ENCODE measurements at regions not wholly inside any gene's neighbourhood (a gene's known extent, or its start where the extent isn't known, plus 50 kb on each side); places are given as distances from the start of the nearest gene placed in this dataset.
"Not testable (repeated sequence)": the region's sequence is repeated elsewhere in the genome, so short reads cannot be mapped to it uniquely, and the experiment has no call there.

DNA sequence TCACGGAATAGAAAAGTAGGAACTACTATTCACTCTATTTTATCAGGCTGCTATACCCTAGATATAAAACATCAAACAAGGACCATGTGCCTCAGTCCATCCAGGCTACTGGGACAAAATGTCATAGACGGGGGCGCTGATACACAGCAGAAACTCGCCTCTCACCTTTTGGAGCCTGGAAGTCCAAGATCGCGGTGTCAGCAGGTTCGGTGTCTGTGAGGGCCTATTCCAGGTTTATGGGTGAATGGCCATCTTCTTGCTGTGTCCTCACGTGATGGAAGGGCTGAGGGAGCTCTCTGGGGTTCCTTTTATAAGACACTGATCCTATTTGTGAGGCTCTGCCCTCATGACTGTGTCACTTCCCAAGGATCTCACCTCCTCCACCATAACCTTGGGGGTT is 89.5 kb downstream of the DLL1 start:
- WGBS (ENCODE audit: insufficient coverage): 91% methylated on average over 7 of the region's 8 CpGs
- peaks cover 0 to 6% (median 0%) of the 10 kb centered on the region in 5 experiments for H3K9me3 ChIP-seq (ENCODE audit: control extremely low read depth in 1 of 5, control insufficient read depth in 4 of 5, insufficient read depth in 2 of 5, low read depth in 1 of 5, low read length in 4 of 5)
- peaks cover 0 to 5% (median 2%) of the 10 kb centered on the region in 5 experiments for H3K27me3 ChIP-seq (replicated peaks in 2 of 5; ENCODE audit: control insufficient read depth in 4 of 5, insufficient read depth in 5 of 5, low read length in 4 of 5)
- CTCF ChIA-PET: no interaction called here
- H3K4me1 ChIP-seq (ENCODE audit: control extremely low read depth in 1 of 4, control insufficient read depth in 4 of 4, insufficient read depth in 4 of 4, low read length in 3 of 4): no peaks in the 10 kb centered on the region
- POLR2A ChIA-PET: no interaction called here
- DNase-seq: no peak
- no peaks in the 10 kb centered on the region for H3K36me3 ChIP-seq (ENCODE audit: control insufficient read depth in 4 of 4, insufficient read depth in 4 of 4, low read length in 3 of 4)
- no peak overlapping the region for H3K4me3 ChIP-seq (ENCODE audit: control insufficient read depth in 1 of 7, extremely low read depth in 1 of 7, insufficient read depth in 4 of 7, low read depth in 2 of 7, low read length in 6 of 7)
- H3K27ac ChIP-seq (ENCODE audit: insufficient read depth in 1 of 2, low read depth in 1 of 2, low read length in 2 of 2, poor library complexity in 1 of 2, severe bottlenecking in 2 of 2): no peak overlapping the region

DNA sequence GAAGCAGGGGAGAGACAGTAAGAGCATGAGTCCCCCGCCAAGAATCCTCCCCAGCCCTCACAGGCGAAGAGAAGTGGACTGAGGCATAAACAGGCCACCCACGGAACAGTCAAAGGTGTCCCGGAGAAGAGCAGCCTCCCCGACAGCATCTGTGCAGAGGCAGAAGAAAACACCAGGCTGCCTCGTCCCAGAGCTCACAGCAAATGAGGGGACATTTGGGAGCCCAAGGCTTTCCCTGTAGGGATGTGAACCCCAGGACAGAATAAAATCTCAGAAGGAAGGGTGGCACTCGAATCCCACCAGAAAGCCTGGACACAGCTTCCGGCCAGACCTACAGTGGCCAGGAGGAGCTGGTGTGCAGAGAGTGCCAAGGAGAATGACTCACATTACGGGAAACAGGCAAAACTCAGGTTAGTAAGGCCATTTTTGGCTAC is 90.4 kb downstream of the DLL1 start:
- Histone ChIP-seq H3K27ac (ENCODE audit: insufficient read depth in 1 of 2, low read depth in 1 of 2, low read length in 2 of 2, poor library complexity in 1 of 2, severe bottlenecking in 2 of 2) (no peak overlapping the region), H3K9me3 (ENCODE audit: control extremely low read depth in 1 of 5, control insufficient read depth in 4 of 5, insufficient read depth in 2 of 5, low read depth in 1 of 5, low read length in 4 of 5) (peaks cover 0 to 15% (median 5%) of the 10 kb centered on the region in 5 experiments), H3K4me3 (ENCODE audit: control insufficient read depth in 1 of 7, extremely low read depth in 1 of 7, insufficient read depth in 4 of 7, low read depth in 2 of 7, low read length in 6 of 7) (no peak overlapping the region), H3K27me3 (replicated peaks in 2 of 5; ENCODE audit: control insufficient read depth in 4 of 5, insufficient read depth in 5 of 5, low read length in 4 of 5) (peaks cover 0 to 5% (median 2%) of the 10 kb centered on the region in 5 experiments), H3K36me3 (ENCODE audit: control insufficient read depth in 4 of 4, insufficient read depth in 4 of 4, low read length in 3 of 4) (no peaks in the 10 kb centered on the region), H3K4me1 (ENCODE audit: control extremely low read depth in 1 of 4, control insufficient read depth in 4 of 4, insufficient read depth in 4 of 4, low read length in 3 of 4) (no peaks in the 10 kb centered on the region)
- ChIA-PET POLR2A (no interaction called here), CTCF (no interaction called here)
- 99% methylated on average over 8 of the region's 9 CpGs for WGBS (ENCODE audit: insufficient coverage)
- DNase-seq: no peak

DNA sequence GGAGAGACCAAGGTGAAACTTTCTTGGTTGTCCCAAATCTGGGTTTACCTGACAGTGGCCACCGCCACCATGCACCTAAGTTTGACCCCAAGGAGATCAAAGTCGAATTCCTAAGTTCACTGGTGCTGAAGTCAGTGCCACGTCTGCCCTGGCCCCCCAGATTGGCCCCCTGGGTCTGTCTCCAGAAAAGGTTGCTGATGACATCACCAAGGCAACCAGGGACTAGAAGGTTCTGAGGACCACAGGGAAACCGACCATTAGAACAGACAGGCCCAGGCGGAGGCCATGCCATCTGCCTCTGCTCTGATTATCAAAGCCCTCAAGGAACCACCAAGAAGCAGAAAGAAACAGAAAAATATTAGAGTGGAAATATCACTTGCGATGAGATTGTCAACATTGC is 91.2 kb downstream of the DLL1 start:
- Histone ChIP-seq H3K9me3 (ENCODE audit: control extremely low read depth in 1 of 5, control insufficient read depth in 4 of 5, insufficient read depth in 2 of 5, low read depth in 1 of 5, low read length in 4 of 5) (peaks cover 0 to 22% (median 5%) of the 10 kb centered on the region in 5 experiments), H3K27me3 (replicated peaks in 2 of 5; ENCODE audit: control insufficient read depth in 4 of 5, insufficient read depth in 5 of 5, low read length in 4 of 5) (peaks cover 0 to 5% (median 2%) of the 10 kb centered on the region in 5 experiments), H3K4me1 (ENCODE audit: control extremely low read depth in 1 of 4, control insufficient read depth in 4 of 4, insufficient read depth in 4 of 4, low read length in 3 of 4) (no peaks in the 10 kb centered on the region), H3K36me3 (ENCODE audit: control insufficient read depth in 4 of 4, insufficient read depth in 4 of 4, low read length in 3 of 4) (no peaks in the 10 kb centered on the region), H3K27ac (ENCODE audit: insufficient read depth in 1 of 2, low read depth in 1 of 2, low read length in 2 of 2, poor library complexity in 1 of 2, severe bottlenecking in 2 of 2) (no peak overlapping the region), H3K4me3 (ENCODE audit: control insufficient read depth in 1 of 7, extremely low read depth in 1 of 7, insufficient read depth in 4 of 7, low read depth in 2 of 7, low read length in 6 of 7) (no peak overlapping the region)
- ChIA-PET CTCF (no interaction called here), POLR2A (no interaction called here)
- DNase-seq: no peak
- 88% methylated on average over 4 of the region's 6 CpGs for WGBS (ENCODE audit: insufficient coverage)

DNA sequence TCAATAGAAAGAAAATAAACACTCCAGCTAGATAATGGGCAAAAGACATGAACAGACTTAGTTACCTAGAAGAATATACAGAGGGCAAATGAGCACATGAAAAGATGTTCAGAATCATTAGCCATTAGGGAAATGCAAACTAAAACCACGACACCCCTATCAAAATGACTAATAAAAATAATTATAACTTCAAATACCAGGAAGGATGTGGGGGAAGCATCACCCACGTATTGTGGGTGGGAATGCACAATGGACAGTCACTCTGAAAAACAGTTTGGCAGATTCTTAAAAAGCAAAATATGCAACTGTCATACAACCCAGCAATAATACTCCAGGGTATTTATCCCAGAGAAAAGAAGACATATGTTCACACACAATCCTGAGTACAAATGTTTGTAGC is 92.6 kb downstream of the DLL1 start:
- DNase-seq: no peak
- Histone ChIP-seq H3K36me3 (ENCODE audit: control insufficient read depth in 4 of 4, insufficient read depth in 4 of 4, low read length in 3 of 4) (no peaks in the 10 kb centered on the region), H3K27ac (ENCODE audit: insufficient read depth in 1 of 2, low read depth in 1 of 2, low read length in 2 of 2, poor library complexity in 1 of 2, severe bottlenecking in 2 of 2) (no peak overlapping the region), H3K4me1 (ENCODE audit: control extremely low read depth in 1 of 4, control insufficient read depth in 4 of 4, insufficient read depth in 4 of 4, low read length in 3 of 4) (no peaks in the 10 kb centered on the region), H3K9me3 (ENCODE audit: control extremely low read depth in 1 of 5, control insufficient read depth in 4 of 5, insufficient read depth in 2 of 5, low read depth in 1 of 5, low read length in 4 of 5) (peaks cover 3 to 27% (median 5%) of the 10 kb centered on the region in 5 experiments), H3K27me3 (replicated peaks in 2 of 5; ENCODE audit: control insufficient read depth in 4 of 5, insufficient read depth in 5 of 5, low read length in 4 of 5) (peaks cover 0 to 5% (median 2%) of the 10 kb centered on the region in 5 experiments), H3K4me3 (ENCODE audit: control insufficient read depth in 1 of 7, extremely low read depth in 1 of 7, insufficient read depth in 4 of 7, low read depth in 2 of 7, low read length in 6 of 7) (no peak overlapping the region)
- WGBS (ENCODE audit: insufficient coverage): no CpG with 5 or more reads among the region's 2 CpGs
- ChIA-PET CTCF (no interaction called here), POLR2A (no interaction called here)

DNA sequence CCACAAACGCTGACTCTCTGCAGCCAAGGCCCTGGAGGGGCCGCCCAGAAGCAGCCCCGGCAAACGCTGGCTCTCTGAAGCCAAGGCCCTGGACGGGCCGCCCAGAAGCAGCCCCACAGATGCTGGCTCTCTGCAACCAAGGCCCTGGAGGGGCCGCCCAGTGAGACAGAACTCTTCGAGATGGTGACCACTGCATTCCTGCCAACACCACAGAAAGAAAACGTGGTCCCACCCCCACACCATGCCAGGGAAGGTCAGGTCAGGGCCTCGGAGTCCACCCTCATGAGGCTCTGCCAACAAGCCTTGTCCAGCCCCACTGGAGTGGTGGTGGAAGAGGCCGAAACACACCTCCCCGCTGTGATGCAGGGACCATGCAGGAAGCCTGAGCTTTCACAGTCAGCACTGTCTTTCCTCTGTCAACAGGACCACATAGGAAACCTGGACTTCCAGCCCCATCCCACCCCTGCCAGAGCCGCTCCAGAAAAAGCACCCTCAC is 97.5 kb downstream of the DLL1 start:
- H3K4me3 ChIP-seq (ENCODE audit: control insufficient read depth in 1 of 7, extremely low read depth in 1 of 7, insufficient read depth in 4 of 7, low read depth in 2 of 7, low read length in 6 of 7): no peak overlapping the region
- CTCF ChIA-PET: no interaction called here
- WGBS (ENCODE audit: insufficient coverage): 97% methylated on average over 9 of the region's 13 CpGs
- peaks cover 0 to 1% (median 0%) of the 10 kb centered on the region in 5 experiments for H3K27me3 ChIP-seq (replicated peaks in 2 of 5; ENCODE audit: control insufficient read depth in 4 of 5, insufficient read depth in 5 of 5, low read length in 4 of 5)
- H3K4me1 ChIP-seq (ENCODE audit: control extremely low read depth in 1 of 4, control insufficient read depth in 4 of 4, insufficient read depth in 4 of 4, low read length in 3 of 4): no peaks in the 10 kb centered on the region
- peaks cover 3 to 26% (median 5%) of the 10 kb centered on the region in 5 experiments for H3K9me3 ChIP-seq (ENCODE audit: control extremely low read depth in 1 of 5, control insufficient read depth in 4 of 5, insufficient read depth in 2 of 5, low read depth in 1 of 5, low read length in 4 of 5)
- H3K27ac ChIP-seq (ENCODE audit: insufficient read depth in 1 of 2, low read depth in 1 of 2, low read length in 2 of 2, poor library complexity in 1 of 2, severe bottlenecking in 2 of 2): no peak overlapping the region
- DNase-seq: no peak
- no peaks in the 10 kb centered on the region for H3K36me3 ChIP-seq (ENCODE audit: control insufficient read depth in 4 of 4, insufficient read depth in 4 of 4, low read length in 3 of 4)
- POLR2A ChIA-PET: no interaction called here

DNA sequence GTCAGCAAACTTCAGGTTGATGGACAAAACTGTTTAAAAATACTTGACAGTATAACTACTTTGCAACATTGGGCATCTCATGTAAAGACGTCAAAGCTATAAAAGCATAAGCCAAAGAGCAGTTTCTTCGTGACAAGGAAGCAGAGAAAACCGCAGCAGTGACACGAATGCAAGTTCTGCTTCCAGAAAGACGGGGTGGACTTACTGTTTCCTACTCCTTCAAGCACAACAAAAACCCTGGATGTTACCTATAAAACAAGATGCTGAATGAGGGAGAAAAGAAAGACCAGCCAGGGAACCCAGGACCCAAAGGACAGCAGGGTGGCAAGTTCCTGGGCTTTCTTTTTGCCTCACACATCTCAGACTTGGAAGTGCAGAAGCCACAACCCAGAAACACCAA is 98.0 kb downstream of the DLL1 start:
- POLR2A ChIA-PET: no interaction called here
- Histone ChIP-seq H3K9me3 (ENCODE audit: control extremely low read depth in 1 of 5, control insufficient read depth in 4 of 5, insufficient read depth in 2 of 5, low read depth in 1 of 5, low read length in 4 of 5) (peaks cover 3 to 26% (median 5%) of the 10 kb centered on the region in 5 experiments), H3K4me3 (ENCODE audit: control insufficient read depth in 1 of 7, extremely low read depth in 1 of 7, insufficient read depth in 4 of 7, low read depth in 2 of 7, low read length in 6 of 7) (no peak overlapping the region), H3K36me3 (ENCODE audit: control insufficient read depth in 4 of 4, insufficient read depth in 4 of 4, low read length in 3 of 4) (no peaks in the 10 kb centered on the region), H3K27me3 (replicated peaks in 2 of 5; ENCODE audit: control insufficient read depth in 4 of 5, insufficient read depth in 5 of 5, low read length in 4 of 5) (peaks cover 0 to 1% (median 0%) of the 10 kb centered on the region in 5 experiments), H3K27ac (ENCODE audit: insufficient read depth in 1 of 2, low read depth in 1 of 2, low read length in 2 of 2, poor library complexity in 1 of 2, severe bottlenecking in 2 of 2) (no peak overlapping the region), H3K4me1 (ENCODE audit: control extremely low read depth in 1 of 4, control insufficient read depth in 4 of 4, insufficient read depth in 4 of 4, low read length in 3 of 4) (no peaks in the 10 kb centered on the region)
- WGBS (ENCODE audit: insufficient coverage): 92% methylated on average over 4 of the region's 5 CpGs
- DNase-seq: no peak
- CTCF ChIA-PET: no interaction called here

DNA sequence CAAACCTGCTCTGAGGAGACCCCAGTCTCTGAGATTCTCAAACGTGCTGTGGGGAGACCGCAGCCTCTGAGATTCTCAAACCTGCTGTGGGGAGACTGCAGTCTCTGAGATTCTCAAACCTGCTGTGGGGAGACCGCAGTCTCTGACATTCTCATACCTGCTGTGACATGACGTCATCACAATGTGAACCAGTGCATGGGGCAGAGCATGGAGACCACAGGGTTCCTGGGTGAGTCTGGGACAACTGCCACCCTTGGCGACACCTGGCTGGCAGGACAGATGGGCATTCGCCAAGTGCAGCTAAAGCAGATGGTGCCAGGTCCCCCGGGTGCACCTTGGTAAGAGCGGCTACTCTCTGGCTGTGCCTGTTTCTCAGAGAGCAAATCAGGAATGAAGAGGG is 98.8 kb downstream of the DLL1 start:
- CTCF ChIA-PET; DNase-seq; H3K4me1 ChIP-seq (ENCODE audit: control extremely low read depth in 1 of 4, control insufficient read depth in 4 of 4, insufficient read depth in 4 of 4, low read length in 3 of 4); H3K36me3 ChIP-seq (ENCODE audit: control insufficient read depth in 4 of 4, insufficient read depth in 4 of 4, low read length in 3 of 4); H3K27me3 ChIP-seq (replicated peaks in 2 of 5; ENCODE audit: control insufficient read depth in 4 of 5, insufficient read depth in 5 of 5, low read length in 4 of 5); H3K27ac ChIP-seq (ENCODE audit: insufficient read depth in 1 of 2, low read depth in 1 of 2, low read length in 2 of 2, poor library complexity in 1 of 2, severe bottlenecking in 2 of 2); POLR2A ChIA-PET; H3K4me3 ChIP-seq (ENCODE audit: control insufficient read depth in 1 of 7, extremely low read depth in 1 of 7, insufficient read depth in 4 of 7, low read depth in 2 of 7, low read length in 6 of 7): not testable (repeated sequence)
- H3K9me3 ChIP-seq (ENCODE audit: control extremely low read depth in 1 of 5, control insufficient read depth in 4 of 5, insufficient read depth in 2 of 5, low read depth in 1 of 5, low read length in 4 of 5): peaks cover 3 to 25% (median 5%) of the 10 kb centered on the region in 5 experiments
- WGBS (ENCODE audit: insufficient coverage): 92% methylated on average over 8 of the region's 8 CpGs
